ENCODE measurements at regions not wholly inside any gene's neighbourhood (a gene's known extent, or its start where the extent isn't known, plus 50 kb on each side); places are given as distances from the start of the nearest gene placed in this dataset.
"Not testable (repeated sequence)": the region's sequence is repeated elsewhere in the genome, so short reads cannot be mapped to it uniquely, and the experiment has no call there.

- 0 out of 2 replicates have a peak, but pooled peaks cover 3% of the 10 kb centered on the region for H3K9me3 ChIP-seq (ENCODE audit: insufficient read depth, low read depth, low read length)
- peaks cover 17% of the 10 kb centered on the region; the same call in 1 of the 2 replicates for H3K4me1 ChIP-seq (ENCODE audit: insufficient read depth, low read length)
- no peak overlapping the region for H3K9ac ChIP-seq (ENCODE audit: low read depth, low read length)
- no peak overlapping the region for H3K4me3 ChIP-seq (ENCODE audit: low read length)
- peak overlapping the region; percentile 43; the same call in 1 of the 2 replicates for H3K27ac ChIP-seq (ENCODE audit: low read depth, low read length)
- 71% methylated on average over 5 of the region's 6 CpGs for WGBS
- H3K27me3 ChIP-seq (ENCODE audit: insufficient read depth, low read length): no peaks in the 10 kb centered on the region
- no peaks in the 10 kb centered on the region for H3K36me3 ChIP-seq (ENCODE audit: insufficient read depth, low read length)
Measured at GRCh38 chr18:67455890-67456501, 60.5 kb downstream of the DSEL start.

- 0 out of 2 replicates have a peak, but pooled peaks cover 3% of the 10 kb centered on the region for H3K9me3 ChIP-seq (ENCODE audit: insufficient read depth, low read depth, low read length)
- WGBS: 42% methylated on average over 2 of the region's 2 CpGs
Measured at GRCh38 chr18:67453901-67454300, 62.6 kb downstream of the DSEL start.

DNA sequence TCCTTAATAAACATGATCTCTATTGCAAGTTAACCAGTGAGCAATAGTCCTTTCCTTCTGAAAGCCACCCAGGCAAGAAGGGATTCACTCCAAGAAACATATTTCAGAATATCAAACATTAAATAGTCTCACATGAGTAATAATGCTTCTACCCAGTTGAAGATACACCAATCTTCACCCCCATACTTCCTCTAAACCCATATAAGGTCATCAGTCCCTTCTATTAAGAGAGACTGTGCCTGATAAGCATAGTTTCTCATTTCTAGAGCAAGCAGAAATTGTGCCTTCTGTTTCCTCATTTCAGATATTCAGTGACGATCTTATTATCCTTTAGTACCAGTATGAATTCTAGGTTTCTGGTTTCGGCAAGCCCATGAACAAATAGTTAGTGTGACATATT, 64.6 kb downstream of the DSEL start:
- Histone ChIP-seq H3K27ac (ENCODE audit: low read depth, low read length) (no peak overlapping the region), H3K27me3 (ENCODE audit: insufficient read depth, low read length) (no peaks in the 10 kb centered on the region), H3K4me1 (ENCODE audit: insufficient read depth, low read length) (peaks cover 17% of the 10 kb centered on the region; the same call in 1 of the 2 replicates), H3K9ac (ENCODE audit: low read depth, low read length) (no peak overlapping the region), H3K36me3 (ENCODE audit: insufficient read depth, low read length) (no peaks in the 10 kb centered on the region), H3K4me3 (ENCODE audit: low read length) (no peak overlapping the region), H3K9me3 (ENCODE audit: insufficient read depth, low read depth, low read length) (0 out of 2 replicates have a peak, but pooled peaks cover 3% of the 10 kb centered on the region)
- 94% methylated on average over 2 of the region's 2 CpGs for WGBS

More at GRCh38 chr18:67453901-67454300, 62.6 kb downstream of the DSEL start:
- Histone ChIP-seq H3K36me3 (ENCODE audit: insufficient read depth, low read length) (no peaks in the 10 kb centered on the region), H3K27ac (ENCODE audit: low read depth, low read length) (no peak overlapping the region), H3K4me1 (ENCODE audit: insufficient read depth, low read length) (peaks cover 17% of the 10 kb centered on the region; the same call in 1 of the 2 replicates), H3K9ac (ENCODE audit: low read depth, low read length) (no peak overlapping the region), H3K4me3 (ENCODE audit: low read length) (no peak overlapping the region), H3K27me3 (ENCODE audit: insufficient read depth, low read length) (no peaks in the 10 kb centered on the region)

DNA sequence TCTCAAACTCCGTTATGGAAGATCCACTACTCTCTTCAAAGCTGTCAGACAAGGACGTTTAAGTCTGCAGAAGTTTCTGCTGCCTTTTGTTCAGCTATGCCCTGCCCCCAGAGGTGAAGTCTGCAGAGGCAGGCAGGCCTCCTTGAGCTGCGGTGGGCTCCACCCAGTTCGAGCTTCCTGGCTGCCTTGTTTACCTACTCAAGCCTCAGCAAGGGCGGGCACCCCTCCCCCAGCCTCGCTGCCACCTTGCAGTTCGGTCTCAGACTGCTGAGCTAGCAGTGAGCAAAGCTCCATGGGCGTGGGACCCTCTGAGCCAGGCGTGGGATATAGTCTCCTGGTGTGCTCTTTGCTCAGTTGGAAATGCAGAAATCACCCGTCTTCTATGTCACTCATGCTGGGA, 65.4 kb downstream of the DSEL start:
- H3K4me3 ChIP-seq (ENCODE audit: low read length); H3K36me3 ChIP-seq (ENCODE audit: insufficient read depth, low read length); H3K27me3 ChIP-seq (ENCODE audit: insufficient read depth, low read length); H3K27ac ChIP-seq (ENCODE audit: low read depth, low read length); H3K9me3 ChIP-seq (ENCODE audit: insufficient read depth, low read depth, low read length); H3K9ac ChIP-seq (ENCODE audit: low read depth, low read length): not testable (repeated sequence)
- 89% methylated on average over 10 of the region's 10 CpGs for WGBS
- peaks cover 16% of the 10 kb centered on the region; the same call in 1 of the 2 replicates for H3K4me1 ChIP-seq (ENCODE audit: insufficient read depth, low read length)

- H3K27me3 ChIP-seq (ENCODE audit: insufficient read depth, low read length): no peaks in the 10 kb centered on the region
- H3K36me3 ChIP-seq (ENCODE audit: insufficient read depth, low read length): no peaks in the 10 kb centered on the region
- H3K4me3 ChIP-seq (ENCODE audit: low read length): no peak overlapping the region
- WGBS: 94% methylated on average over 5 of the region's 5 CpGs
- no peaks in the 10 kb centered on the region for H3K4me1 ChIP-seq (ENCODE audit: insufficient read depth, low read length)
- no peak overlapping the region for H3K9ac ChIP-seq (ENCODE audit: low read depth, low read length)
- no peak overlapping the region for H3K27ac ChIP-seq (ENCODE audit: low read depth, low read length)
- H3K9me3 ChIP-seq (ENCODE audit: insufficient read depth, low read depth, low read length): 0 out of 2 replicates have a peak, but pooled peaks cover 5% of the 10 kb centered on the region
Measured at GRCh38 chr18:67433971-67434370, 82.5 kb downstream of the DSEL start.

GRCh38 chr18:67432806-67433205, 83.7 kb downstream of the DSEL start:
- H3K4me3 ChIP-seq (ENCODE audit: low read length): no peak overlapping the region
- H3K9ac ChIP-seq (ENCODE audit: low read depth, low read length): no peak overlapping the region
- H3K9me3 ChIP-seq (ENCODE audit: insufficient read depth, low read depth, low read length): 0 out of 2 replicates have a peak, but pooled peaks cover 2% of the 10 kb centered on the region
- no peaks in the 10 kb centered on the region for H3K27me3 ChIP-seq (ENCODE audit: insufficient read depth, low read length)
- H3K36me3 ChIP-seq (ENCODE audit: insufficient read depth, low read length): no peaks in the 10 kb centered on the region
- no peaks in the 10 kb centered on the region for H3K4me1 ChIP-seq (ENCODE audit: insufficient read depth, low read length)
- WGBS: 94% methylated on average over 4 of the region's 4 CpGs
- H3K27ac ChIP-seq (ENCODE audit: low read depth, low read length): no peak overlapping the region

DNA sequence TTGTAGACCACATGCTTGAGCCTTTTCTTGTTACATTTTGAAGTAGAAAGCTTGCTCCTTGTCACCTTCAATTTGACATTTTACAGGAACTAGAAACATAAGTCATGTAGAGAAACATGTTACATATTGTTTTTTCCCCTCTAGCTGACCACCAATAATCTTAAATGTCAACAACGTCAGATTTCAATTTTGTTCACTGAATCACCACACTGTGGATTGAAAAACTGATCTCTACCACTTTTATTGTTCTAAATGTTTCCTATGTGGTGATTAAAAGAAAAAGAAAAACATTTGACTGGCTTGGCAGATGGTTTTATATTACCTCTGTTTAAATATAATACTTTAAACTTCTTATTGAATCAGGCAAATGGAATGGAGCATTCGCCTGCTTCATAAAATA, 87.7 kb downstream of the DSEL start:
- Histone ChIP-seq H3K4me1 (ENCODE audit: insufficient read depth, low read length) (no peaks in the 10 kb centered on the region), H3K27me3 (ENCODE audit: insufficient read depth, low read length) (no peaks in the 10 kb centered on the region), H3K9me3 (ENCODE audit: insufficient read depth, low read depth, low read length) (no peaks in the 10 kb centered on the region), H3K36me3 (ENCODE audit: insufficient read depth, low read length) (no peaks in the 10 kb centered on the region), H3K9ac (ENCODE audit: low read depth, low read length) (no peak overlapping the region), H3K27ac (ENCODE audit: low read depth, low read length) (no peak overlapping the region), H3K4me3 (ENCODE audit: low read length) (no peak overlapping the region)
- 94% methylated on average over 2 of the region's 2 CpGs for WGBS

GRCh38 chr18:67428158-67428557, 88.4 kb downstream of the DSEL start:
- Histone ChIP-seq H3K4me1 (ENCODE audit: insufficient read depth, low read length) (no peaks in the 10 kb centered on the region), H3K27ac (ENCODE audit: low read depth, low read length) (no peak overlapping the region), H3K9ac (ENCODE audit: low read depth, low read length) (no peak overlapping the region), H3K27me3 (ENCODE audit: insufficient read depth, low read length) (no peaks in the 10 kb centered on the region), H3K4me3 (ENCODE audit: low read length) (no peak overlapping the region), H3K9me3 (ENCODE audit: insufficient read depth, low read depth, low read length) (no peaks in the 10 kb centered on the region), H3K36me3 (ENCODE audit: insufficient read depth, low read length) (no peaks in the 10 kb centered on the region)
- 89% methylated on average over 2 of the region's 2 CpGs for WGBS

DNA sequence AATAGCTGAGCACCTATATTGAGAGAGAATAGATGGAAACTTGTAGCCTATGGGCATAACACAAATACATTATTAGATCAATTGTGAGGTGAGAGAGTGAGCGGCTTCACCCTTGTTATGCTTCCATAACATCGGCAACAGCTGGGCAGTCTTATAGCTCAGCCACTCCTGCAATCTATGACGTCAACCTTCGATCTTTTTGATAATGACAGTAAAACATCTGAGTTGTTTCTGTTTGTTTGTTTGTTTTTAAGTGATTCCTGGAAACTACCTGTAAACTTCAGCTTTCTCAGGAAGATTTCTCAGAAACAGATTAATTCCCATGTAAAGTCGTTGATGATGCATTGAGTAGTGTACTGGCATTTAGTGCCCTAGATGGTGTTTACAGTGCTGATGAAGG, 90.0 kb downstream of the DSEL start:
- Histone ChIP-seq H3K36me3 (ENCODE audit: insufficient read depth, low read length) (no peaks in the 10 kb centered on the region), H3K4me3 (ENCODE audit: low read length) (no peak overlapping the region), H3K27ac (ENCODE audit: low read depth, low read length) (no peak overlapping the region), H3K27me3 (ENCODE audit: insufficient read depth, low read length) (no peaks in the 10 kb centered on the region), H3K4me1 (ENCODE audit: insufficient read depth, low read length) (no peaks in the 10 kb centered on the region), H3K9me3 (ENCODE audit: insufficient read depth, low read depth, low read length) (no peaks in the 10 kb centered on the region), H3K9ac (ENCODE audit: low read depth, low read length) (no peak overlapping the region)
- WGBS: 94% methylated on average over 5 of the region's 5 CpGs

DNA sequence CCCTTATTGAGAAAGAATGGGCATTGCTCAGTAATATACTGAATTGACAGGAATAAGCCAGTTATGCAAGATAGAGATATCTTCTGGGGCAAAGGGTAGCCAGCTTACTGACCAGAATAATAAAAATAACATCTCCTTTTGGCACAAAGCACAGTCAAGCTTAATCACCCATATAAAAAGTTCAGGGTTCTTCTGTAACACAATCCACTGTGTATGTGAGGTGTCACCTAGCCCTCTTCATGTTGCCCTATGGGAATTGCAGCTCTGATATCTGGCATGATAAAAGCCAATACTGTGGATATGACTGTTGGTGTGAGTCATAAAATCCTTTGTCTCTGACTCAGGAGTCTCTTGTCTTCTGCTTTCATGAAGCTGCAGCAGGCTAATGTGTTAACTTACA, 90.8 kb downstream of the DSEL start:
- H3K9ac ChIP-seq (ENCODE audit: low read depth, low read length): no peak overlapping the region
- H3K9me3 ChIP-seq (ENCODE audit: insufficient read depth, low read depth, low read length): no peaks in the 10 kb centered on the region
- no peaks in the 10 kb centered on the region for H3K36me3 ChIP-seq (ENCODE audit: insufficient read depth, low read length)
- H3K27ac ChIP-seq (ENCODE audit: low read depth, low read length): no peak overlapping the region
- H3K27me3 ChIP-seq (ENCODE audit: insufficient read depth, low read length): no peaks in the 10 kb centered on the region
- no peaks in the 10 kb centered on the region for H3K4me1 ChIP-seq (ENCODE audit: insufficient read depth, low read length)
- H3K4me3 ChIP-seq (ENCODE audit: low read length): no peak overlapping the region

DNA sequence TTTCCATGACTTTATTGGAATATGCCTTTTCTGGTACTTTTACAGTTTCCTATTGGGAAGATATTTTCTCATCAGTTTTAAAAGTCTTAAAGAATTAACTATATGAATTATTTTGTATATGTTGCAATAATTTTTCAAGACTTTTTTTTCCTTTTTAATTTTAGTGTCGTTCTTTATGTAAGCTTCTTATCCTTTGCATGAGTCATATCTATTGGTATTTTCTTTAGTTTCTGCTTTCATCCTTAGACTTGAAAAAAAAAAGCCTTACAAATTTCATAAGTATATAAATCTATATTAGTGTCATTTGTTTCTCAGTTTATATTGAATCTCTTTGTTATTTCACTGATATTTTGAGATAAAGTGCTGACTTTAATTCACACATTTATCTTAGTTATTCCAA, 94.9 kb downstream of the DSEL start:
- Histone ChIP-seq H3K9ac (ENCODE audit: low read depth, low read length) (no peak overlapping the region), H3K27ac (ENCODE audit: low read depth, low read length) (no peak overlapping the region), H3K4me1 (ENCODE audit: insufficient read depth, low read length) (no peaks in the 10 kb centered on the region), H3K4me3 (ENCODE audit: low read length) (no peak overlapping the region), H3K36me3 (ENCODE audit: insufficient read depth, low read length) (no peaks in the 10 kb centered on the region), H3K9me3 (ENCODE audit: insufficient read depth, low read depth, low read length) (no peaks in the 10 kb centered on the region), H3K27me3 (ENCODE audit: insufficient read depth, low read length) (no peaks in the 10 kb centered on the region)
- WGBS: no CpG with 5 or more reads among the region's 1 CpG

All from HUES64 (cell line).